PFSK-1 (cell line): ENCODE measurements at regions not wholly inside any gene's neighbourhood (a gene's known extent, or its start where the extent isn't known, plus 50 kb on each side); places are given as distances from the start of the nearest gene placed in this dataset.

Source experiments
- FOXP2 ChIP-seq: optimal IDR thresholded peaks from 2 replicates; pipeline ENCODE3; 2011; ENCODE audit warnings: borderline replicate concordance, control low read depth, inconsistent platforms; ENCODE audit not compliant: insufficient read depth; ENCODE audit errors: extremely low read length, extremely low read depth
- POLR2AphosphoS5 ChIP-seq: IDR thresholded peaks from 2 replicates; pipeline ENCODE4 v1.6.1; 2012; ENCODE audit warnings: low read depth, mild to moderate bottlenecking, control low read depth, low read length, moderate library complexity
- SIN3A ChIP-seq: IDR thresholded peaks from 2 replicates; pipeline ENCODE4 v1.6.1; 2012; ENCODE audit warnings: mild to moderate bottlenecking, low read length, moderate library complexity, borderline replicate concordance; ENCODE audit not compliant: insufficient read depth
- TAF1 ChIP-seq: IDR thresholded peaks from 2 replicates; pipeline ENCODE4 v1.6.1; 2012; ENCODE audit warnings: low read length, control low read depth, borderline replicate concordance; ENCODE audit not compliant: insufficient read depth

- TF ChIP-seq TAF1 (no peak), POLR2AphosphoS5 (no peak), FOXP2 (no peak), SIN3A (no peak)
These were observed 197.5 kb downstream of the RGS3 start for GRCh38 chr9:113661074-113661473.
